ENCODE measurements at regions not wholly inside any gene's neighbourhood (a gene's known extent, or its start where the extent isn't known, plus 50 kb on each side); places are given as distances from the start of the nearest gene placed in this dataset.

DNA sequence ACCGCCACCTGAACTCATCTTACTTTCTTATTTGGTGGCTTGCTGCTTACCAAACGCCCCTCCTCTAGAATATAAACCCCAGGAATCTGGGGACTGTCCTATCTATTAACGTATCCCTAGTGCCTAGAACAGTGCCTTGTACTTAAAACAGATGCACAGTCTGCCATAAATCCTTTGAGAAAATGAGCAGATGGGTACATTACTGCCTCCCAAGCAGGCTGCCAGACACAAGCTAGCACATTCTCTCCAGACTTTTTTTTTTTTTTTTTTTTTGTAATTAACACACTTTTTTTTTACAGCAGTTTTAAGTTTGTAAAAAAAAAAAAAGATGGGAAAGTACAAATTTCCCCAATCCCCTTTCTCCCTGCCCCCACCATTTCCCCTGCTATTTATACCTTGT is 57.3 kb upstream of the RPL38 start:
- TF ChIP-seq, protein P1, sequence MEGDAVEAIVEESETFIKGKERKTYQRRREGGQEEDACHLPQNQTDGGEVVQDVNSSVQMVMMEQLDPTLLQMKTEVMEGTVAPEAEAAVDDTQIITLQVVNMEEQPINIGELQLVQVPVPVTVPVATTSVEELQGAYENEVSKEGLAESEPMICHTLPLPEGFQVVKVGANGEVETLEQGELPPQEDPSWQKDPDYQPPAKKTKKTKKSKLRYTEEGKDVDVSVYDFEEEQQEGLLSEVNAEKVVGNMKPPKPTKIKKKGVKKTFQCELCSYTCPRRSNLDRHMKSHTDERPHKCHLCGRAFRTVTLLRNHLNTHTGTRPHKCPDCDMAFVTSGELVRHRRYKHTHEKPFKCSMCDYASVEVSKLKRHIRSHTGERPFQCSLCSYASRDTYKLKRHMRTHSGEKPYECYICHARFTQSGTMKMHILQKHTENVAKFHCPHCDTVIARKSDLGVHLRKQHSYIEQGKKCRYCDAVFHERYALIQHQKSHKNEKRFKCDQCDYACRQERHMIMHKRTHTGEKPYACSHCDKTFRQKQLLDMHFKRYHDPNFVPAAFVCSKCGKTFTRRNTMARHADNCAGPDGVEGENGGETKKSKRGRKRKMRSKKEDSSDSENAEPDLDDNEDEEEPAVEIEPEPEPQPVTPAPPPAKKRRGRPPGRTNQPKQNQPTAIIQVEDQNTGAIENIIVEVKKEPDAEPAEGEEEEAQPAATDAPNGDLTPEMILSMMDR (IDR thresholded peaks at IDR 0.05), result no peak
- H3K27me3 ChIP-seq (ENCODE audit: control insufficient read depth, insufficient read depth, low read length), result no peaks in the 10 kb centered on the region

DNA sequence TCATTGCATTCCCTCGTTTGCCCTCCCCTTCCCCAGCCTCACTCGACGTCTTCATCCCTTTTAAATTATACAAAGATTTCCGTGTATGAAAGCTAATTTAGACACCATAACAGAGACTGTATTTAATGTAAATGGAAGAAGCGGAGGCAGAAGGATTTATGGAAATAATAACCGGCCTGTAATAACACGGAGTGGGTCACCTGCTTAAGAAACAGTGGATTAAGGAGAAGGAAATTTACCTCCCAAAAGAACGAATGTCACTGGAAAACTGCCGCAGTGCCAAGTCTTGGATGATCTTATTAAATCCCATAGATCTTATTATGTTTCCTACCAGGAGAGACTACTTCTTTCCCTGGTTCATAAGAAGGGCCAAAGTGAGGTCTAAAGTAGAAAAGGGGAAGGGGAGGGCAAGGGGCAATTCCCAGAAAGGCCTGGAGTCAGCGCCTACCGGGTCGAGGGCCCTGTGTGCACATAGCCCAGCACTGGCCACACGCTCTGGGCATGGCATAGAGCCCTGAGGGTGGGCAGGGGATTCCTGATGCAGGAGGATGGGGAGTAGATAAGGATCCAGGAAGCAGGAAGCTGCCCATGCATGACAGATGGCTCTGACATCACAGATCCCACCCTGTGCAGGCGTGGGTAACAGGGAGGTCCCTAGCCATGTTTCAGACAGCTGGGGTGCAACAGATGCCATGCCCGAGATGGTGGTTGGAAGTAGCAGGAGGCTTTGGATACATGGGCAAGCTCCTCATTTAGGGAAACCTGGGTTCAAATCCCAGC is 56.2 kb upstream of the RPL38 start:
- intact Hi-C loops (cut with micrococcal nuclease), result no loop called here
- H3K27me3 Mint-ChIP-seq (ENCODE audit: low read depth in 2 of 2), result peaks cover 7 to 12% of the 10 kb centered on the region in 2 donors
- Histone ChIP-seq H3K27me3 (ENCODE audit: control insufficient read depth, insufficient read depth, low read length) (no peaks in the 10 kb centered on the region), H3K4me1 (ENCODE audit: control insufficient read depth, insufficient read depth, low read length) (no peaks in the 10 kb centered on the region), H3K27ac (ENCODE audit: low read length) (no peak overlapping the region), H3K9me3 (ENCODE audit: control insufficient read depth, insufficient read depth, low read length) (peaks cover 10% of the 10 kb centered on the region), H3K4me3 (ENCODE audit: low read length) (no peak overlapping the region), H3K36me3 (ENCODE audit: control insufficient read depth, insufficient read depth, low read length) (no peaks in the 10 kb centered on the region)
- peaks cover 2 to 8% of the 10 kb centered on the region in 2 donors for H3K9me3 Mint-ChIP-seq
- ATAC-seq (no peak), DNase-seq (no peak)
- H3K27ac Mint-ChIP-seq, result no peak overlapping the region
- no peak overlapping the region for H3K4me3 Mint-ChIP-seq
- peaks cover 15% of the 10 kb centered on the region for H3K36me3 Mint-ChIP-seq
- H3K4me1 Mint-ChIP-seq, result no peaks in the 10 kb centered on the region
- 88% methylated on average over 14 of the region's 15 CpGs for WGBS (ENCODE audit: insufficient coverage)
- TF ChIP-seq, protein P1 (IDR thresholded peaks at IDR 0.05), result no peak

More for the DNA sequence above, 57.3 kb upstream of the RPL38 start:
- ATAC-seq (no peak), DNase-seq (no peak)
- H3K36me3 Mint-ChIP-seq, result peaks cover 23% of the 10 kb centered on the region
- Histone ChIP-seq H3K4me3 (ENCODE audit: low read length) (no peak overlapping the region), H3K27ac (ENCODE audit: low read length) (no peak overlapping the region), H3K36me3 (ENCODE audit: control insufficient read depth, insufficient read depth, low read length) (no peaks in the 10 kb centered on the region), H3K4me1 (ENCODE audit: control insufficient read depth, insufficient read depth, low read length) (no peaks in the 10 kb centered on the region), H3K9me3 (ENCODE audit: control insufficient read depth, insufficient read depth, low read length) (peaks cover 10% of the 10 kb centered on the region)
- H3K4me1 Mint-ChIP-seq, result no peaks in the 10 kb centered on the region
- H3K27ac Mint-ChIP-seq, result no peak overlapping the region
- peaks cover 6 to 7% of the 10 kb centered on the region in 2 donors for H3K27me3 Mint-ChIP-seq (ENCODE audit: low read depth in 2 of 2)
- no peak overlapping the region for H3K4me3 Mint-ChIP-seq
- H3K9me3 Mint-ChIP-seq, result peaks cover 2 to 8% of the 10 kb centered on the region in 2 donors
- intact Hi-C loops (cut with micrococcal nuclease), result no loop called here
- 72% methylated on average over 3 of the region's 3 CpGs for WGBS (ENCODE audit: insufficient coverage)

DNA sequence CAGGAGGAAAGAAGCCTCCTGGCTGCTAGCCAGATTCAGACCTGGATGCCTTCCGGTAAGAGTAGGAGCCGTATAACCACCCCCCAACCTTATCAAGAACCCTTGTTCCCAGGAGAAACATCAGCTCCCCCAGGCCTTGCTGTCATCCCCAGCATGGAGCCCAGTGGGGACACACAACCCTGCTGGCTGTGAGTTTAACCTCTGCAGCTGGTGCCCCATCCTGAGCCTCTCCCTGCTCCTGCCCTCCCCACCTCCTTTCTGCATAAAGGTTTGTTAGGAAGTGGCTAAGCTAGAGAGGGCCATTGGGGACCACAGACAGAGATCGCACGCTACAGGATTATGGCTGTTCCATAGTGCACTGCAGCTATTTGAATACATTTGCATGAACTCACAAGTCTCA is 55.5 kb upstream of the RPL38 start:
- H3K27me3 Mint-ChIP-seq (ENCODE audit: low read depth in 2 of 2), result peaks cover 7 to 12% of the 10 kb centered on the region in 2 donors
- no peak overlapping the region for H3K4me3 Mint-ChIP-seq
- no peak overlapping the region for H3K27ac Mint-ChIP-seq
- no peaks in the 10 kb centered on the region for H3K27me3 ChIP-seq (ENCODE audit: control insufficient read depth, insufficient read depth, low read length)
- peaks cover 8% of the 10 kb centered on the region for H3K36me3 Mint-ChIP-seq
- ATAC-seq (no peak), DNase-seq (no peak)
- H3K9me3 ChIP-seq (ENCODE audit: control insufficient read depth, insufficient read depth, low read length), result peaks cover 7% of the 10 kb centered on the region
- H3K4me1 ChIP-seq (ENCODE audit: control insufficient read depth, insufficient read depth, low read length), result no peaks in the 10 kb centered on the region
- 90% methylated on average over 4 of the region's 4 CpGs for WGBS (ENCODE audit: insufficient coverage)
- H3K9me3 Mint-ChIP-seq, result peaks cover 2 to 3% of the 10 kb centered on the region in 2 donors
- H3K4me3 ChIP-seq (ENCODE audit: low read length), result no peak overlapping the region
- TF ChIP-seq, protein P1 (IDR thresholded peaks at IDR 0.05), result no peak
- H3K27ac ChIP-seq (ENCODE audit: low read length), result no peak overlapping the region
- no peaks in the 10 kb centered on the region for H3K36me3 ChIP-seq (ENCODE audit: control insufficient read depth, insufficient read depth, low read length)
- intact Hi-C loops (cut with micrococcal nuclease), result no loop called here
- no peaks in the 10 kb centered on the region for H3K4me1 Mint-ChIP-seq

DNA sequence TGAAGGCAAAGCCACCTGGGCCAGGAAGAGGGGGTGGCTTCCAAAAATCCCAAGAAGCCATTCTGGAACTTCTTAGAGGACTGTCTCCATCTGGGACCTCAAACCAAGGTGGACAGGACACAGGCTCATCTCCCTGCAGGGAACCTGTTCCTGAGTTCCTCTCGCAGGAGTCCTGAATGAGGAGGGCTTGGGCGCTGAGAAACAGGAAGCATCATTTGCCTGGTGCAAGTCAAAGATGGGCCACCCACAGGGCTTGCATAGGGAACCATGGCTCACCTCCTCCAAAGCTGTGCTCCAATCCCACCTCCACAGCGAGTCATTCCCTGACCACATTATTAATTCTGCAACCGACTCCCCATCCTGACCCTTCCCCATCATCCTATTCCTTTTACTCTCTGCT is 55.0 kb upstream of the RPL38 start:
- H3K4me1 Mint-ChIP-seq, result no peaks in the 10 kb centered on the region
- no peak overlapping the region for H3K27ac Mint-ChIP-seq
- ATAC-seq, result no peak

More for the DNA sequence above, 55.0 kb upstream of the RPL38 start:
- Histone ChIP-seq H3K9me3 (ENCODE audit: control insufficient read depth, insufficient read depth, low read length) (peaks cover 4% of the 10 kb centered on the region), H3K4me1 (ENCODE audit: control insufficient read depth, insufficient read depth, low read length) (no peaks in the 10 kb centered on the region), H3K4me3 (ENCODE audit: low read length) (no peak overlapping the region), H3K27me3 (ENCODE audit: control insufficient read depth, insufficient read depth, low read length) (no peaks in the 10 kb centered on the region), H3K27ac (ENCODE audit: low read length) (no peak overlapping the region), H3K36me3 (ENCODE audit: control insufficient read depth, insufficient read depth, low read length) (no peaks in the 10 kb centered on the region)
- TF ChIP-seq, protein P1 (IDR thresholded peaks at IDR 0.05), result no peak
- intact Hi-C loops (cut with micrococcal nuclease), result no loop called here
- no peak for DNase-seq
- H3K4me3 Mint-ChIP-seq, result no peak overlapping the region
- peaks cover under 1% of the 10 kb centered on the region in 2 donors for H3K9me3 Mint-ChIP-seq
- peaks cover 3% of the 10 kb centered on the region for H3K36me3 Mint-ChIP-seq
- peaks cover 7 to 12% of the 10 kb centered on the region in 2 donors for H3K27me3 Mint-ChIP-seq (ENCODE audit: low read depth in 2 of 2)
- WGBS (ENCODE audit: insufficient coverage), result 71% methylated on average over 4 of the region's 4 CpGs
